Neural progenitor cell (in vitro differentiated cells): ENCODE measurements at regions not wholly inside any gene's neighbourhood (a gene's known extent, or its start where the extent isn't known, plus 50 kb on each side); places are given as distances from the start of the nearest gene placed in this dataset.

Experiments
- CTCF ChIP-seq: fragments of 200-600 bp; sonication (generic); IDR thresholded peaks from 2 replicates; pipeline ENCODE4 v1.5.1; 2017; ENCODE audit warnings: antibody characterized with exemption, mild to moderate bottlenecking
- EZH2 ChIP-seq: fragments of 200-600 bp; sonication (generic); IDR thresholded peaks from 2 replicates; pipeline ENCODE4 v1.6.1; 2017; ENCODE audit warnings: antibody characterized with exemption, mild to moderate bottlenecking, moderate library complexity

GRCh38 chr2:217680381-217680780, 322.4 kb downstream of the TNS1 start:
- TF ChIP-seq CTCF (no peak), EZH2 (no peak)
